Effector memory CD8-positive, alpha-beta T cell (primary cell): ENCODE measurements at regions not wholly inside any gene's neighbourhood (a gene's known extent, or its start where the extent isn't known, plus 50 kb on each side); places are given as distances from the start of the nearest gene placed in this dataset.
"Not testable (repeated sequence)": the region's sequence is repeated elsewhere in the genome, so short reads cannot be mapped to it uniquely, and the experiment has no call there.

ENCODE experiments used
- ATAC-seq: fragments of 150-1000 bp; cut with Tn5 transposase; replicated peaks from 2 replicates; pipeline ENCODE4 v1.10.0; 2021; ENCODE audit warnings: mild to moderate bottlenecking, moderate library complexity
- DNase-seq, 3 experiments: peaks; one replicate each; pipeline ENCODE4 v3.0.0; 2021
- H3K27ac Mint-ChIP-seq, 2 donors: one replicate each; pipeline ENCODE4 v1.8.0; 2022; ENCODE audit warnings: mild to moderate bottlenecking in 2 of 2, mixed read lengths in 2 of 2, moderate library complexity in 2 of 2
- H3K27me3 Mint-ChIP-seq, 2 donors: one replicate each; pipeline ENCODE4 v1.8.0; 2022; ENCODE audit warnings: mixed read lengths in 2 of 2
- H3K36me3 Mint-ChIP-seq: one replicate; pipeline ENCODE4 v1.8.0; 2022; ENCODE audit warnings: mild to moderate bottlenecking, moderate library complexity, mixed read lengths; ENCODE audit not compliant: insufficient read depth
- H3K4me1 Mint-ChIP-seq, 2 donors: one replicate each; pipeline ENCODE4 v1.8.0; 2022; ENCODE audit warnings: low read depth in 2 of 2, mixed read lengths in 2 of 2
- H3K4me3 Mint-ChIP-seq, 2 donors: one replicate each; pipeline ENCODE4 v1.8.0; 2022; ENCODE audit warnings: mild to moderate bottlenecking in 2 of 2, mixed read lengths in 2 of 2, moderate library complexity in 2 of 2
- H3K9me3 Mint-ChIP-seq, 2 donors: one replicate each; pipeline ENCODE4 v1.8.0; 2022; ENCODE audit warnings: mixed read lengths in 2 of 2

DNA sequence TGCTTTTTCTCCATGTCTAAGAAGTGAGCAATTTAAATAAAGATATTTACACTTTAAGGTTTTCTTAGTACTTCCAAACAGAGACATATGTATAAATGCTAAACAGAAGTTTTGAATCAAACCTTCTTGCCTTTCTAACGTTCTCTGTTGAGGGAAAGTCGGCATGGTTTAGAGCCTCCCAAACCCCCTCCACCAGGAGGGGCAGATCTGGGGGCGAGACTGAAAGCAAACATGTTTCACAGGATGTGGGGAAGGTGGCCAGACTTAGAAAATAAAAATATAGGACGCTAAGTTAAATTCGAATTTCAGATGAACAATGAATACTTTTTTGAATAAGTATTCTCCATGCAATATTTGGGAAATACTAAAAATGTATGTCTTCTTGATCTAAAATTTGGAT is 208.3 kb upstream of the SHH start:
- no peaks in the 10 kb centered on the region for H3K4me1 Mint-ChIP-seq
- ATAC-seq (no peak), DNase-seq (no peak)
- peaks cover 3% of the 10 kb centered on the region for H3K36me3 Mint-ChIP-seq
- H3K27ac Mint-ChIP-seq, result no peak overlapping the region
- peaks cover 10 to 23% of the 10 kb centered on the region in 2 donors for H3K27me3 Mint-ChIP-seq
- no peak overlapping the region for H3K4me3 Mint-ChIP-seq
- no peaks in the 10 kb centered on the region for H3K9me3 Mint-ChIP-seq

DNA sequence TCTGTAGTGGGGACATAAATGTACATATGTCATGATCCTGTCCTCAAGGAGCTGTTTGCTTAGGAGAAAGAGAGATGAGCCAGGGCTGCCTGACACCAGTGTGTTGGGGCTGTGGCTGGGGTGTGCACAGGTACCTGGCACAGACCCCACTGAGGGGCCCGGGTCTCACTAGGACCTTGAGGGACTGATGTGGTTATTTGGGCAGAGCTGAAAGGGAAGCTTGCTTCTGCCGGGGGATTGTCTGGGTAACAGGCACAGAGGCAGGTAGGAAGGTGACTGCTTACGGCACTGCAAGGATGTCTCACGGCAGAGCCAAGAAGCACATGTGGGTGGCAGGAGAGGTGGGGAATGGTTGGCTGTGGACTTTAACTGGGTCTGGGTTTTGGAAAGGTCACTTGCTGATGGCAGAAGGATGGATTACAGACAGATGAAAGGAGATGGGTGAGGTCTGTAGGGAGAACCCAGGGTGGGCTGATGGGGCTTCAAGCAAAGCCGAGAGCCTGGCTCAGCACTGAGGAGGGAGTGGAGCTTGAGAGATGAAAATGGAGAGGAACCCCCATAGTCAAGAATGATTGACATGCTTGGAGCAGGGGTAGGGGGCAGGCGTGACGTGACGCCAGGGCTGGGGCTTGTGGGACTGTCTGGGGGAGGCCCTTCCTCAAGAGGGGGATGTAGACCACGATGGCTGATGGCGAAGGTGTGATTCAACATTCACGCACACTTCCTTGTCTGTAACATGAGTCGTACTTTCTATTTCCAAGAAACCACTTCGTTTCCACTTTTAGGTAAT is 207.7 kb upstream of the SHH start:
- Mint-ChIP-seq H3K27me3 (peaks cover 10 to 23% of the 10 kb centered on the region in 2 donors), H3K36me3 (peaks cover 3% of the 10 kb centered on the region), H3K9me3 (no peaks in the 10 kb centered on the region), H3K4me3 (no peak overlapping the region), H3K27ac (no peak overlapping the region), H3K4me1 (no peaks in the 10 kb centered on the region)
- DNase-seq, result no peak
- no peak for ATAC-seq

DNA sequence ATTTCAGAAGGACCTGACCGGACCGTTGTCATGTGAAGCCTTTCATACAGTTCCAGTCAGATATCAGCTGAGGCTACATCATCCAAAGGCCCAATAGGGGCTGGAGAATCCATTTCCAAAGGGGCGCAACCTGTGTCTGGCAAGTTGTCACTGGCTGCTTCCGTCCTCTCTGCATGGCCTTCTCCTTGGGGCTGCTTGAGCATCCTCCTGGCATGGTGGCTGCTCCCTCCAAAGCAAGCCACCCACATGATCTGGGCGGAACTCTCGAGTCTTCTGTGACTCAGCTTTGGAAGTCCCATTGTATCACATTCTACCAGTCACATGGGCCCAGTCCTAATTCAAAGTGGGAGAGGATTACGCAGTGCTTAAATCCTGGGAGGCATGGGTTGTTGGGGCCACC is 207.0 kb upstream of the SHH start:
- H3K36me3 Mint-ChIP-seq, result peaks cover 3% of the 10 kb centered on the region
- ATAC-seq (no peak), DNase-seq (no peak)
- H3K27ac Mint-ChIP-seq, result no peak overlapping the region
- no peaks in the 10 kb centered on the region for H3K9me3 Mint-ChIP-seq
- H3K4me3 Mint-ChIP-seq, result no peak overlapping the region
- H3K27me3 Mint-ChIP-seq, result peaks cover 10 to 29% of the 10 kb centered on the region in 2 donors
- H3K4me1 Mint-ChIP-seq, result no peaks in the 10 kb centered on the region

DNA sequence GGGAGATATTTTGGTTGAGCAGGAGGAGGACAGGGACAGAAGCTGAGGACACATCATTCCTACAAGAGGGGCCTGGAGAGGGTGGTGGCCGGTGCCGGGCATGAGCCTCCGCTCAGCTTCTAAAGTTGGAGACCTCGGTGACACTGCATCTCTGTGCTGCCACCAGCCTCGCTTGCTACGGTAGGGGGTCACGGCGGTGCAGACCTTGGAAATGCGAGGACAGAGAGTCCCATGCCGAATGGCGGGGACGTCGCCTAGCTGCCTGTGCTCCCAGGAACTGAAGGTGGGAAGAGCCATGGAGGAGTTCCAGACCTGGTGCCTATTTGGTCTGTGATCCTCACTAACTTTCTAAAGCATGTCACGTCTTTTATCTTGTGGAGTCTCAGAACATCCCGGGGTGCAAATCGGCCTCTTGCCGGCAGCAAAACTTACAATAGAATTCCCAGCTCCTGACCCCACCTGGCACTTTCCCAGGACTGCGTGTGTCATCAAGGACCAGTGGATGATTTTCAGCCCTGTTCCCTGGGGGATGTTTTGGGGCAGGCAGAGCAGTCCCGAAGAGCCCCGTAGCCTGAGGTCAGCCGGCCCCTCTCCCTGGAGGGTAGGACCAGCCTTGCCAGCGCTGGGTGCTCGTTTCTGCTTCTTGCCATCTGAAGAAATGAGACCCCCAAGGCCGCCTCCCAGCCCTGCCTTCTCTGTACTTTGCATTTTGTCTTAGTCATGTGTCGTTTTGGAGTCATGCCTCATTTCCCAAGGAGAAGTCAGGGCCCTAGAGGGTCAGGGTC is 205.8 kb upstream of the SHH start:
- H3K27ac Mint-ChIP-seq, result no peak overlapping the region
- no peaks in the 10 kb centered on the region for H3K9me3 Mint-ChIP-seq
- no peak overlapping the region for H3K4me3 Mint-ChIP-seq
- no peaks in the 10 kb centered on the region for H3K4me1 Mint-ChIP-seq
- DNase-seq (no peak), ATAC-seq (no peak)
- H3K36me3 Mint-ChIP-seq, result peaks cover 3% of the 10 kb centered on the region
- H3K27me3 Mint-ChIP-seq, result peaks cover 10 to 32% of the 10 kb centered on the region in 2 donors

DNA sequence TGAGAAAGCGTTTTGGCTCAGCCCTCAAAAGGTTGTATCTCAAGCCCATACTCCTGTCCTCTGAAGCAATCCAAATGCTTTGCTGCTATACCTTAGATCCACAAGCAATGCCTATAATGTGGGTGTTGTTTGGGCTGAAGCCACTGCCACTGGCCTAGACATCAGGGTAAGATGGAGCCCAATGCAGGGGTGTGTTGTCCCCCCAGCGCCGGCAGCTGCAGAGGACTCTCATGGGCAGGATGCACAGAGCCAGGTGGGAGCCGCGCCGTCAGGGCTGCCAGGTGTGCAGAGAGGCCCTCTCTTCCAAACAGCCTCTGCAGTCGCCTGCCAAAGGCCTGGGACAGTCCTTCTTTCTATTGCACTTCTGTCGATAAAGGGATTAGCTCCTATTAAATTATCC is 205.2 kb upstream of the SHH start:
- DNase-seq (no peak), ATAC-seq (no peak)
- Mint-ChIP-seq H3K36me3 (peaks cover 3% of the 10 kb centered on the region), H3K27ac (no peak overlapping the region), H3K9me3 (no peaks in the 10 kb centered on the region), H3K27me3 (peaks cover 10 to 32% of the 10 kb centered on the region in 2 donors), H3K4me1 (no peaks in the 10 kb centered on the region), H3K4me3 (no peak overlapping the region)

DNA sequence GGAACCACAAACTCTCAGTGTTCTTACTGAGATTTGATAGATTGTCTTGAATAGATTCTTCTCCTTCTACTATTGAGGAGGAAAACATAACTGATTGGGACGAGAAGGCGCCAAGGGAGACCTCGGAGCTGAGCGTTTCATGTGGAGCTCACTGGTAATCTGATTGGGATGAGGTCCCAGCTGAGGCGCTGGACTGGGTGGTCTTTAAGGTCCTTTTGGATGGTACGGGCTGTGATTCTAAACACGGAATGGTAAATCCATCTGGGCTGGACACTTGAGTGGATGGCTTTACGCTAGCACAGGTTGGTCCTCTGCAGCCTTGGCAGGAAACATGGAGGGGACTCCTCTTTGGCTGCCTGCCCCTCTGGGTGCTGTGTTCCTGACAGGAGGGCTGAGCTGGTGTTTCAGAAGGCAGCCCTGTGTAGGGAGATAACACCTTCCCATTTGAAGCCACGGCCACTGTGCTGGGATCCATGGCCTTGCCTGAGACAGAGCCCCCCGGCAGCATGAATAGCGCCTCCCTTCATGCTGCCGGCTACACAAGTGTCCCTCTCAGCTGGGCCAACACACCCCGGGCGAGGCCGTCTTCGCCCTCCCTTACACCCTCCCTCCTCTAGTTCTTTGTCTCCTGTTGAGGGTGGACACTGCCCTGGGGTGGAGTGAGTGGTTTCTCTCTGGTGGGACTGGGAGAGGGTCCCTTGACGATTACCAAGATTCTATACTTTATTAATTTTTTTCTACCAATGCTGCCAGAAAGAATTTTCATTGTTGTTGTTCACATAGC is 203.2 kb upstream of the SHH start:
- H3K36me3 Mint-ChIP-seq, result peaks cover 3% of the 10 kb centered on the region
- H3K27me3 Mint-ChIP-seq, result peaks cover 10 to 31% of the 10 kb centered on the region in 2 donors
- H3K4me1 Mint-ChIP-seq, result no peaks in the 10 kb centered on the region
- H3K27ac Mint-ChIP-seq, result no peak overlapping the region
- ATAC-seq (no peak), DNase-seq (no peak)
- H3K9me3 Mint-ChIP-seq, result no peaks in the 10 kb centered on the region
- no peak overlapping the region for H3K4me3 Mint-ChIP-seq

DNA sequence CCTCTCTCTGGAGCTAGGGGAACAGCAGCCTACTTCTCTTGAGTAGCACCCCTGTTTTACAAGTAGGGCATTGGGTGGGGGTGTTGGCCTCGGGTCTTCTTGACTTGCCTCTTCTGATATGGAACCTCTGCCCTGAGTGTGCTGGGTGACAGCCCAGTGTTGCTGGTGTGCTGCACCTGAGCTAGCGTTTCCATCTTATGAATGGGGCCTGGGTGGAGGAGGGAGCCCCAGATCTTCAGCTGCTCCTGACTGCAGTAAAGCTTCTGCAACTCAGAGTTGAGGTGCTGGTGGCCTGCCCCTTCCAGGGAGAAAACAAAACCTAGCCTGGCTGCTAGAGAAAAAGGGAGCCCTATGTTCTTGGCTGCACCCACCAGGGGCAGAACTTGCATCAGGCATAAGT is 202.5 kb upstream of the SHH start:
- no peak for ATAC-seq
- no peak overlapping the region for H3K27ac Mint-ChIP-seq
- peaks cover 10 to 25% of the 10 kb centered on the region in 2 donors for H3K27me3 Mint-ChIP-seq
- peaks cover 3% of the 10 kb centered on the region for H3K36me3 Mint-ChIP-seq
- peaks cover 0 to 5% of the 10 kb centered on the region in 2 donors for H3K9me3 Mint-ChIP-seq
- no peaks in the 10 kb centered on the region for H3K4me1 Mint-ChIP-seq
- no peak for DNase-seq
- no peak overlapping the region for H3K4me3 Mint-ChIP-seq

DNA sequence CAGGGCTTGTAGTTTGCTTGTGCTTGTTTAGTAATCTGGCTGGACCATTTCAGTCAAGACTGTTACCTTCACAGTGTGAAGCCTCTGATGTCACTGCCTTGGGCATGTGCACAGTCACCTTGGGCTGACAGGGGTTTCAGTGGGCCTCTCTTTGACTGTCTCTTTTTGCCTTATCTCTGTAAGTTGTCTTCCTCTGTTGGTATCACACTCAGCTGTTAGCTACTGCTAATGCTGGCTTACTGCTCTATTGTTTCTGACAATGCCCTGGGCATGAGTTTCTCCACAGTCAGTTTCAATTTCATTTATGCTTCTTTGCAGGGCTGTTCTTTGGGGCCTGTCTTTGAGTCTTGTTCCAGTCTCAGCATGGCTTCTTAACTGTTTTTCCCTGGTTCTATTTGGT is 201.9 kb upstream of the SHH start:
- H3K4me1 Mint-ChIP-seq, result no peaks in the 10 kb centered on the region
- H3K27me3 Mint-ChIP-seq, result peaks cover 10 to 20% of the 10 kb centered on the region in 2 donors
- no peaks in the 10 kb centered on the region for H3K36me3 Mint-ChIP-seq
- H3K4me3 Mint-ChIP-seq, result no peak overlapping the region
- H3K27ac Mint-ChIP-seq, result no peak overlapping the region
- DNase-seq (no peak), ATAC-seq (no peak)
- peaks cover 0 to 9% of the 10 kb centered on the region in 2 donors for H3K9me3 Mint-ChIP-seq

DNA sequence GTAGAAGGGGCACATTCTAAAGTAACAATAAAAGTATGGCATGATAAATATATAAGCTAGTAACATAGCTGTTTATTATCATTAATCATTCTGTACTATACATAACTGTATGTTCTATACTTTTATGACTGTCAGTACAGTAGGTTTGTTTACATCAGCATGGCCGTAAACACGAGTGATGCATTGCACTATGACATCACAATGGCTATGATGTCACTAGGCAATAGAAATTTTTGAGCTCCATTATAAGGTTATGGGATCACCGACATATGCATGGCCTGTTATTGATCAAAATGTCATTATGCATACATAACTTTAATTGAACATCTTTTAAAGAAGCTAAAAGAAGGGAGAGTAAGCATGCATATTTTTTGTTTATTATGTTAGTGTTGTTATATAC is 200.1 kb upstream of the SHH start:
- ATAC-seq (no peak), DNase-seq (no peak)
- Mint-ChIP-seq H3K27ac (no peak overlapping the region), H3K9me3 (peaks cover 0 to 9% of the 10 kb centered on the region in 2 donors), H3K27me3 (peaks cover 5 to 9% of the 10 kb centered on the region in 2 donors), H3K4me3 (no peak overlapping the region), H3K4me1 (no peaks in the 10 kb centered on the region), H3K36me3 (no peaks in the 10 kb centered on the region)

DNA sequence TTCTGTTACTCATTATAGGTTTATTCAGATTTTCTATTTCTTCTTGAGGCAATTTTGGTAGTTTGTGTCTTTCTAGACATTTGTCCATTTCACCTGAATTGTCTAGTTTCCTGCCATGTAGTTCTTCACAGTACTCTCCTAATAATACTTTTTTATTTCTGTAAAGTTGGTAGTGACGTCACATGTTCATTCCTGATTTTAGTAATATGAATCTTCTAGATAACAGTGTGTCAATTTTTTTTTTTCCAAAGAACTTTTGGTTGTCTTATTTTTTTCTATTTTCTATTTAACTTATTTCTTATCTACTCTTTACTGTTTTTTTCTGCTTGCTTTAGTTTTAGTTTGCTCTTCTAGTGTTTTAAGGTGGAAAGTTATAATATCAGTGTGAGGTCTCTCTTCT is 197.3 kb upstream of the SHH start:
- Mint-ChIP-seq H3K36me3 (no peaks in the 10 kb centered on the region), H3K27me3 (peaks cover 0 to 6% of the 10 kb centered on the region in 2 donors), H3K4me1 (no peaks in the 10 kb centered on the region), H3K9me3 (peaks cover 0 to 9% of the 10 kb centered on the region in 2 donors), H3K4me3 (no peak overlapping the region), H3K27ac (no peak overlapping the region)
- DNase-seq (no peak), ATAC-seq (no peak)

DNA sequence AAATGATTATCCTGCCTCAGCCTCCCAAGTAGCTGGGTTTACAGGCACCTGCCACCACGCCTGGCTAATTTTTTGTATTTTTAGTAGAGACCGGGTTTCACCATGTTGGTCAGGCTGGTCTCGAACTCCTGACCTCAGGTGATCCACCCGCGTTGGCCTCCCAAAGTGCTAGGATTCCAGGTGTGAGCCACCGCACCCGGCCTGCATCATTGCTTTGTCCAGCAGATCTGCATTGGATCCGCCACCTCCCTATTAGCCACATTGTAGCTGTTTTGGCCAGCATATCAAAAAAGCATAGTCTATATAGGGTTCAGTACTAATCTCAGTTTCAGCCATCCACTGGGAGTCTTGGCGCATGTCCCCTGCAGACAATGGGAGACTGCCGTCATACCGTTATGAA is 194.6 kb upstream of the SHH start:
- H3K9me3 Mint-ChIP-seq, H3K4me3 Mint-ChIP-seq, H3K4me1 Mint-ChIP-seq, H3K27ac Mint-ChIP-seq, ATAC-seq, DNase-seq, H3K36me3 Mint-ChIP-seq: not testable (repeated sequence)
- H3K27me3 Mint-ChIP-seq, result peaks cover 0 to 13% of the 10 kb centered on the region in 2 donors

DNA sequence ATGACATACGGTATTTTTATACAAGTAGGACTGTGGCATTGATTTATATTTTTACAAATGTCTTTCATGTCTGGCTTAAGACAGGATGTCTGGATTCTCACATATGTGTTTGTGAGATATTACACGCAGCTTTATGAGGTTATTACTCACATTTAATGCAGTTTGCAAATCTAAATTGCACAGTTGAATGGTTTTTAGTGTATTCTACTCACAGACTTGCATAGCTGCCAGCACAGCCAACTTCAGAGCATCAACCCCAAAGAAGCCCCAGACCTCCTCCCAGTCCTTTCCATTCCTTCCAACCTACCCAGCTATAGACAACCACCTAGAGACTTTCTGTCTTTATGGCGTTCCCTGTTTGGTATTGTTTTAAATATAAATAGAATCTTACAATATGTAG is 193.8 kb upstream of the SHH start:
- Mint-ChIP-seq H3K27me3 (peaks cover 0 to 18% of the 10 kb centered on the region in 2 donors), H3K9me3 (peaks cover 0 to 9% of the 10 kb centered on the region in 2 donors), H3K4me1 (no peaks in the 10 kb centered on the region), H3K4me3 (no peak overlapping the region), H3K36me3 (no peaks in the 10 kb centered on the region), H3K27ac (no peak overlapping the region)
- DNase-seq (no peak), ATAC-seq (no peak)

DNA sequence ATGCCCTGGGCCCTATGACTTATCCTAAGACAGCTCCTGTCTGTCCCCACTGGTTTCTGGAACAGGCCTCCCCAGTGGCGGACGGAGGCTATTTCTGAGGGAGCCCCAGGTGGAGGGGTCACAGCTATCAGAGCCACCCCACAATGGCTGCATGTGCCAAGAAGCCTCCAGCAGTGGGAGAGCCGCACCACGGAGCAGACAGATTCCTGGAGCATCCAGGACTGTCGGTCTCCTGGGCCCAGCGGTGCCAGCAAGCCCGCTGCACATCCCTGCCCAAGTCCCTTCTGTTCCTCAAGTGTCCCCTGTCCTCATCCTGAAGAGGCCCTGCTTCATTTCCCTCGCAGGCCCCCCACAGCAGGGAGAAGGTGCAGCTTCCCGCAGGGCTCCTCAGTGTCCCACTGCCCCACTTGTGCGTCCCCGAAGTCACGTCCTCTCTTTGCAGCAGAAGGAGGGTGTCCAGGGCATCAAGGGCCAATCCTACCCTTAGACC is 193.0 kb upstream of the SHH start:
- DNase-seq (no peak), ATAC-seq (no peak)
- Mint-ChIP-seq H3K4me3 (no peak overlapping the region), H3K36me3 (no peaks in the 10 kb centered on the region), H3K27me3 (peaks cover 0 to 25% of the 10 kb centered on the region in 2 donors), H3K4me1 (no peaks in the 10 kb centered on the region), H3K9me3 (peaks cover 0 to 8% of the 10 kb centered on the region in 2 donors), H3K27ac (no peak overlapping the region)
